ENCODE measurements at regions not wholly inside any gene's neighbourhood (a gene's known extent, or its start where the extent isn't known, plus 50 kb on each side); places are given as distances from the start of the nearest gene placed in this dataset.

- no peak overlapping the region for H3K4me3 ChIP-seq (ENCODE audit: low read depth, low read length)
- no peaks in the 10 kb centered on the region for H3K4me1 ChIP-seq (ENCODE audit: control insufficient read depth, insufficient read depth, low read length)
- no peak overlapping the region for H3K27ac ChIP-seq (ENCODE audit: extremely low read depth, low read depth, low read length)
- POLR2A ChIA-PET = no interaction called here
- no peaks in the 10 kb centered on the region for H3K36me3 ChIP-seq (ENCODE audit: control insufficient read depth in 2 of 2, insufficient read depth in 1 of 2, low read length in 2 of 2)
- no peaks in the 10 kb centered on the region for H3K9me3 ChIP-seq (ENCODE audit: control insufficient read depth, insufficient read depth, low read depth, low read length)
- no peak for TF ChIP-seq ZNF701 (tag by site-specific recombination; IDR thresholded peaks at IDR 0.05)
- no peak for TF ChIP-seq GLI2 (tag by site-specific recombination; IDR thresholded peaks at IDR 0.05; ENCODE audit: borderline replicate concordance, low read depth)
- no peak for TF ChIP-seq ZNF416 (tag by site-specific recombination; IDR thresholded peaks at IDR 0.05)
- peak; percentile 90; the same call in 1 of the 2 replicates for TF ChIP-seq MZF1 (tag by site-specific recombination; IDR thresholded peaks at IDR 0.05; ENCODE audit: borderline replicate concordance)
- TF ChIP-seq GLIS1 (tag by site-specific recombination; IDR thresholded peaks at IDR 0.05) = no peak
- TF ChIP-seq PBX3 (CRISPR knock-in tag; IDR thresholded peaks at IDR 0.05) = no peak
- no peak for TF ChIP-seq ZBTB48 (tag by site-specific recombination; IDR thresholded peaks at IDR 0.05)
- CTCF ChIA-PET = no interaction called here
Measured at GRCh38 chr2:220394433-220394832, 767.0 kb downstream of the SLC4A3 start.

DNA sequence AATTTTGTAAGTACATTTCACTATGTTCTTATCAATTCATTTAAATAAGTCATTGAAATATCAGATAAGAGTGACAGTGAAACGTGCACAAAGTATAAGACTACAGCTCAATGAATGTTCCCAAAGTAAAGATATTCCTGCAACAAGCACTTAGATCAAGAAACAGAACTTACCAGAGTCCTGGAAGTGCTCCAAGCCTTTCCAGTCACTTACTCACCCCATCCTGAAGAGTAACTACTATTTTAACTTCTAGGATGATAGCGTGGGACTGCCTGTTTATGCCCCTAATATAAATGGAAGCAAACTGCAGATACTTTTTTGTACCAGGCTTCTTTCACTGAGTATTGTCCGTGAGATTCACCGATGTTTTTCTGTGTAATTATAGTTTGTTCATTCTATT, 768.9 kb downstream of the SLC4A3 start:
- ChIA-PET CTCF (interaction anchor here (0.6 kb wide), 1 partner anchor 12 kb away, joined by 3 read pairs; no protein-coding TSS in a partner anchor), POLR2A (no interaction called here)
- TF ChIP-seq ZNF558 (tag by site-specific recombination; IDR thresholded peaks at IDR 0.05) = no peak
- TF ChIP-seq ZNF473 (tag by site-specific recombination; IDR thresholded peaks at IDR 0.05) = no peak
- no peak for TF ChIP-seq ZBTB1 (tag by site-specific recombination; IDR thresholded peaks at IDR 0.05)
- no peak for TF ChIP-seq ZNF132 (tag by site-specific recombination; IDR thresholded peaks at IDR 0.05; ENCODE audit: borderline replicate concordance)
- TF ChIP-seq RBAK (tag by site-specific recombination; IDR thresholded peaks at IDR 0.05) = no peak
- TF ChIP-seq ZSCAN4 (tag by site-specific recombination; IDR thresholded peaks at IDR 0.05) = no peak
- no peak for TF ChIP-seq REPIN1 (tag by site-specific recombination; IDR thresholded peaks at IDR 0.05; ENCODE audit: low read depth)
- TF ChIP-seq ZNF248 (tag by site-specific recombination; IDR thresholded peaks at IDR 0.05) = no peak
- TF ChIP-seq, protein P1, sequence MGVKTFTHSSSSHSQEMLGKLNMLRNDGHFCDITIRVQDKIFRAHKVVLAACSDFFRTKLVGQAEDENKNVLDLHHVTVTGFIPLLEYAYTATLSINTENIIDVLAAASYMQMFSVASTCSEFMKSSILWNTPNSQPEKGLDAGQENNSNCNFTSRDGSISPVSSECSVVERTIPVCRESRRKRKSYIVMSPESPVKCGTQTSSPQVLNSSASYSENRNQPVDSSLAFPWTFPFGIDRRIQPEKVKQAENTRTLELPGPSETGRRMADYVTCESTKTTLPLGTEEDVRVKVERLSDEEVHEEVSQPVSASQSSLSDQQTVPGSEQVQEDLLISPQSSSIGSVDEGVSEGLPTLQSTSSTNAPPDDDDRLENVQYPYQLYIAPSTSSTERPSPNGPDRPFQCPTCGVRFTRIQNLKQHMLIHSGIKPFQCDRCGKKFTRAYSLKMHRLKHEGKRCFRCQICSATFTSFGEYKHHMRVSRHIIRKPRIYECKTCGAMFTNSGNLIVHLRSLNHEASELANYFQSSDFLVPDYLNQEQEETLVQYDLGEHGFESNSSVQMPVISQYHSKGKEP (tag by site-specific recombination; IDR thresholded peaks at IDR 0.05) = no peak
- TF ChIP-seq ZBTB20 (tag by site-specific recombination; IDR thresholded peaks at IDR 0.05) = no peak
- TF ChIP-seq KLF8 (tag by site-specific recombination; IDR thresholded peaks at IDR 0.05) = no peak
- no peak for TF ChIP-seq SCRT2 (tag by site-specific recombination; IDR thresholded peaks at IDR 0.05)
- no peak for TF ChIP-seq ZNF2 (tag by site-specific recombination; IDR thresholded peaks at IDR 0.05)
- no peak overlapping the region for H3K4me3 ChIP-seq (ENCODE audit: low read depth, low read length)
- H3K9me3 ChIP-seq (ENCODE audit: control insufficient read depth, insufficient read depth, low read depth, low read length) = no peaks in the 10 kb centered on the region
- H3K4me1 ChIP-seq (ENCODE audit: control insufficient read depth, insufficient read depth, low read length) = no peaks in the 10 kb centered on the region
- H3K27ac ChIP-seq (ENCODE audit: extremely low read depth, low read depth, low read length) = no peak overlapping the region
- no peaks in the 10 kb centered on the region for H3K36me3 ChIP-seq (ENCODE audit: control insufficient read depth in 2 of 2, insufficient read depth in 1 of 2, low read length in 2 of 2)

GRCh38 chr2:220410296-220410695, 782.9 kb downstream of the SLC4A3 start:
- no peaks in the 10 kb centered on the region for H3K4me1 ChIP-seq (ENCODE audit: control insufficient read depth, insufficient read depth, low read length)
- peaks cover 2% of the 10 kb centered on the region; the same call in 1 of the 2 replicates for H3K9me3 ChIP-seq (ENCODE audit: control insufficient read depth, insufficient read depth, low read depth, low read length)
- no peak overlapping the region for H3K27ac ChIP-seq (ENCODE audit: extremely low read depth, low read depth, low read length)
- POLR2A ChIA-PET = no interaction called here
- CTCF ChIA-PET = interaction anchor here (1.6 kb wide), 1 partner anchor 10 kb away, joined by 3 read pairs; no protein-coding TSS in a partner anchor
- H3K4me3 ChIP-seq (ENCODE audit: low read depth, low read length) = no peak overlapping the region
- TF ChIP-seq SCRT1 (tag by site-specific recombination; IDR thresholded peaks at IDR 0.05; ENCODE audit: borderline replicate concordance) (no peak), ZNF837 (tag by site-specific recombination; IDR thresholded peaks at IDR 0.05) (no peak), ZNF518A (tag by site-specific recombination; conservative IDR thresholded peaks at IDR 0.05; ENCODE audit: low read depth) (no peak), TRIM28 (IDR thresholded peaks at IDR 0.05; ENCODE audit: borderline replicate concordance, low read length) (0 out of 2 replicates have a peak, but pooled peaks have one; percentile 49), ZNF529 (tag by site-specific recombination; IDR thresholded peaks at IDR 0.05; ENCODE audit: insufficient replicate concordance) (peak; percentile 83), SETDB1 (IDR thresholded peaks at IDR 0.05; ENCODE audit: insufficient read length, low read length) (peak; percentile 93)
- no peaks in the 10 kb centered on the region for H3K36me3 ChIP-seq (ENCODE audit: control insufficient read depth in 2 of 2, insufficient read depth in 1 of 2, low read length in 2 of 2)
